GM23338 (cell line): ENCODE measurements at regions not wholly inside any gene's neighbourhood (a gene's known extent, or its start where the extent isn't known, plus 50 kb on each side); places are given as distances from the start of the nearest gene placed in this dataset.

Source experiments
- ATAC-seq: fragments of 200-7000 bp; cut with Tn5 transposase; 3 replicates; pipeline ENCODE4 v1.9.1; 2020
- DNase-seq: peaks from one replicate; pipeline ENCODE4 v3.0.0-alpha.2; 2015; ENCODE audit warnings: low spot score
- H2AFZ ChIP-seq: fragments of 200-600 bp; sonication (generic); 2 replicates; pipeline ENCODE4 v1.8.0; 2016; ENCODE audit warnings: antibody characterized with exemption, mild to moderate bottlenecking, moderate library complexity
- H3F3A ChIP-seq: fragments of 200-600 bp; sonication (generic); replicated peaks from 2 replicates; pipeline ENCODE4 v1.8.0; 2017; ENCODE audit warnings: antibody characterized with exemption, mixed run types, low read depth
- H3K27ac ChIP-seq: fragments of 200-600 bp; sonication (generic); 2 replicates; pipeline ENCODE4 v1.6.1; 2016; ENCODE audit warnings: low read depth
- H3K27me3 ChIP-seq: fragments of 200-600 bp; sonication (generic); 2 replicates; pipeline ENCODE4 v1.8.0; 2016; ENCODE audit warnings: mild to moderate bottlenecking, mixed run types, moderate library complexity; ENCODE audit not compliant: insufficient read depth
- H3K36me3 ChIP-seq: fragments of 200-600 bp; sonication (generic); 2 replicates; pipeline ENCODE4 v1.8.0; 2016; ENCODE audit warnings: mild to moderate bottlenecking; ENCODE audit not compliant: insufficient read depth
- H3K4me1 ChIP-seq: fragments of 200-600 bp; sonication (generic); 2 replicates; pipeline ENCODE4 v1.8.0; 2016; ENCODE audit warnings: mild to moderate bottlenecking, moderate library complexity; ENCODE audit not compliant: insufficient read depth
- H3K4me2 ChIP-seq: fragments of 200-600 bp; sonication (generic); 2 replicates; pipeline ENCODE4 v1.7.1; 2017; ENCODE audit warnings: mixed run types
- H3K4me3 ChIP-seq: fragments of 200-600 bp; sonication (generic); 2 replicates; pipeline ENCODE4 v1.6.1; 2016; ENCODE audit warnings: mixed run types
- H3K79me2 ChIP-seq: fragments of 200-600 bp; sonication (generic); replicated peaks from 2 replicates; pipeline ENCODE4 v1.8.0; 2017; ENCODE audit warnings: mild to moderate bottlenecking; ENCODE audit not compliant: insufficient read depth
- H3K9me2 ChIP-seq: fragments of 200-600 bp; sonication (generic); 2 replicates; pipeline ENCODE4 v1.8.0; 2017; ENCODE audit not compliant: insufficient read depth
- H4K20me1 ChIP-seq: fragments of 200-600 bp; sonication (generic); replicated peaks from 2 replicates; pipeline ENCODE4 v1.8.0; 2017; ENCODE audit warnings: mild to moderate bottlenecking; ENCODE audit not compliant: insufficient read depth
- H3K27ac Mint-ChIP-seq: 2 replicates; pipeline ENCODE4 v1.8.0; 2020; ENCODE audit warnings: inconsistent platforms, mild to moderate bottlenecking, moderate library complexity, mixed read lengths
- H3K27me3 Mint-ChIP-seq: 3 replicates; pipeline ENCODE4 v1.8.0; 2022; ENCODE audit warnings: low read depth, mild to moderate bottlenecking, moderate library complexity, mixed read lengths, inconsistent platforms; ENCODE audit not compliant: insufficient read depth, poor library complexity
- H3K36me3 Mint-ChIP-seq: 3 replicates; pipeline ENCODE4 v1.8.0; 2021; ENCODE audit warnings: low read depth, mild to moderate bottlenecking, inconsistent platforms, moderate library complexity, mixed read lengths
- H3K4me1 Mint-ChIP-seq: 3 replicates; pipeline ENCODE4 v1.8.0; 2020; ENCODE audit warnings: mild to moderate bottlenecking, inconsistent platforms, mixed read lengths
- H3K4me3 Mint-ChIP-seq: 3 replicates; pipeline ENCODE4 v1.8.0; 2021; ENCODE audit warnings: moderate library complexity, mild to moderate bottlenecking, inconsistent platforms, mixed read lengths
- H3K9me3 Mint-ChIP-seq: 3 replicates; pipeline ENCODE4 v1.8.0; 2020; ENCODE audit warnings: moderate library complexity, mild to moderate bottlenecking, inconsistent platforms, mixed read lengths
- CTCF ChIP-seq, 2 experiments: fragments of 200-600 bp in 1 of 2; sonication (generic) in 1 of 2; conservative IDR thresholded peaks; 2 replicates each; pipeline versions ENCODE4 v1.5.1 to v1.6.1; 2016 to 2017; ENCODE audit warnings: antibody characterized with exemption in 2 of 2, low read depth in 2 of 2, mild to moderate bottlenecking in 2 of 2, moderate library complexity in 1 of 2
- JUNB ChIP-seq: IDR thresholded peaks from one replicate; pipeline ENCODE4 v1.6.1; 2016; ENCODE audit warnings: antibody characterized with exemption; ENCODE audit not compliant: unreplicated experiment
- NANOG ChIP-seq: IDR thresholded peaks from 2 replicates; pipeline ENCODE4 v1.6.1; 2016; ENCODE audit warnings: antibody characterized with exemption, borderline replicate concordance
- POLR2AphosphoS5 ChIP-seq: IDR thresholded peaks from 2 replicates; pipeline ENCODE4 v1.6.1; 2016; ENCODE audit warnings: antibody characterized with exemption, low read depth
- REST ChIP-seq: IDR thresholded peaks from one replicate; pipeline ENCODE4 v1.6.1; 2018; ENCODE audit warnings: antibody characterized with exemption; ENCODE audit not compliant: unreplicated experiment
- STAT1 ChIP-seq: IDR thresholded peaks from one replicate; pipeline ENCODE4 v1.6.1; 2016; ENCODE audit warnings: antibody characterized with exemption; ENCODE audit not compliant: unreplicated experiment
- ZNF462 ChIP-seq: fragments of 250-450 bp; sonication (Bioruptor Pico); IDR thresholded peaks from 2 replicates; pipeline ENCODE4 v1.5.0; 2020; ENCODE audit warnings: mild to moderate bottlenecking, moderate library complexity

- no peak for TF ChIP-seq ZNF462 (CRISPR knock-in tag)
Observed at GRCh38 chr3:3286014-3286413, 106.5 kb upstream of the CRBN start (continued).

GRCh38 chr3:3281024-3281423, 101.5 kb upstream of the CRBN start:
- Histone ChIP-seq H3K4me2 (no peak overlapping the region), H3K79me2 (no peaks in the 10 kb centered on the region), H3K27ac (no peak overlapping the region), H3K9me2 (no peaks in the 10 kb centered on the region), H3K27me3 (no peaks in the 10 kb centered on the region), H2AFZ (no peak overlapping the region), H3F3A (no peaks in the 10 kb centered on the region), H4K20me1 (no peaks in the 10 kb centered on the region), H3K4me1 (0 out of 2 replicates have a peak, but pooled peaks cover 4% of the 10 kb centered on the region), H3K36me3 (no peaks in the 10 kb centered on the region), H3K4me3 (no peak overlapping the region)
- DNase-seq (no peak), ATAC-seq (no peak)
- H3K9me3 Mint-ChIP-seq: peaks cover 87% of the 10 kb centered on the region
- H3K36me3 Mint-ChIP-seq: peaks cover 15% of the 10 kb centered on the region; the same call in 2 of the 3 replicates
- no peaks in the 10 kb centered on the region for H3K4me1 Mint-ChIP-seq
- no peak overlapping the region for H3K27ac Mint-ChIP-seq
- TF ChIP-seq NANOG (no peak), POLR2AphosphoS5 (no peak), JUNB (no peak), CTCF (conservative IDR thresholded peaks at IDR 0.05; ENCODE audit: low read depth in 2 of 2) (no peak), REST (no peak), STAT1 (no peak)
- H3K4me3 Mint-ChIP-seq: no peak overlapping the region
- no peaks in the 10 kb centered on the region for H3K27me3 Mint-ChIP-seq
